NCI-H146 treated with DMSO at 0.1 percent for 48 hours (cell line): ENCODE measurements at regions not wholly inside any gene's neighbourhood (a gene's known extent, or its start where the extent isn't known, plus 50 kb on each side); places are given as distances from the start of the nearest gene placed in this dataset.
"Not testable (repeated sequence)": the region's sequence is repeated elsewhere in the genome, so short reads cannot be mapped to it uniquely, and the experiment has no call there.

Source experiments
- DNase-seq: peaks from one replicate; lab custom pipeline; 2025; ENCODE audit not compliant: unreplicated experiment; lab: John Stamatoyannopoulos, UW

DNA sequence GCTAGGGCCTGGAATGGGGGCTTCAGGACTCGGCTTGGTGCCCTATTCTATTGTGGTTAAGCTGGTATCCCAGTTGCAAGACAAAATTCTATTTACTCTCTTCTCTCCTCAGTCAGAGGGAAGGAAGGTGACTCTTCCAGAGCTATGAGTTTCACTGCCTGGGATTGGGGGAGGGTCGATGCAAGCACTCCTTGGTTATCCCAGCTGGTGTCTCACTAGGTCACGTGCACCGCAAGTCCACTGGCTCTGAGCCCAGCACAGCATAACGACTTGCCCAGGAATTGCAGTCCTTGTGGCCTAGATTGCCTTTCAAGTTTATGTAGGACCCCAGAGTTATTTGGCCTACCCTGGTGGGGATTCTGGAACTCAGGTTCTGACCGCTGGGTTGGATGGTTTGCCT is 958.8 kb downstream of the IGSF11 start:
- no peak for DNase-seq

DNA sequence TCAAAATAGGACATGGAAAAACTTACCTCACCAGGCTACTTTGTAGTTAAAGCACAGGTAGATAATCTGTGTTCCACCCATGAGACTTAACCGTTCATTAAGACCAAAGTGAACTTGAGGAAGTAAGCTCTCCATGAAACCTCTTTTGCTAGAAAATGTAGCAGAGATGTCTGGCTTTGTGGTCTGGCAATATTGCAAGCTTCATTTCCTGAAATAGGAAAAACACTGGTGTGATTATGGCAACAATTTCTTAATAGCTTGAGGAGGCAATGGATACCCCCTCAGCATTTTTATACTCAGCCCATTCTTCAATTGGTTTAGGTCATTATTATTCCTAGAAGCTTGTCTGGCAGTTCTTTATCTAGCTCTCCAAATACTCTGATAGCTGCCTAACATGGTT is 957.3 kb downstream of the IGSF11 start:
- no peak for DNase-seq

DNA sequence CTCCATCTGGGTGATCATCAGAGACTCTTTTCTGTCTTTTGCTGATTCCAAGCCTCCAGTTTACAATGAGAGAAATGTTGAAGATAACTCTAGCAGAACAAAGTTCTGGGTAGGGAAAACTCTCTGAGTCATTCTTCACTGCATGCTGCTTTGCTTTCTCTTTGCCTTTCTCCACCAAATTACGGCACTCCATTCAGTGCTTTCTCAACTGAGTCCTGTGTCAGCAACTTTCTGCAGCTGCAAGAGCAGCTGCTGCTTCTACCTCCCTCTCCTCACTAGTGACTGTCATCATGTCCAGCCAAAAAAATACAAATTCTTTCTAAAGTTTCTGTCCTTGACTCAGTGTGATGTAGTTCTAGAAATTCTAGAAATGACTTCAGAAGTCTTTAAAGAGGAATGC is 953.8 kb downstream of the IGSF11 start:
- no peak for DNase-seq

DNA sequence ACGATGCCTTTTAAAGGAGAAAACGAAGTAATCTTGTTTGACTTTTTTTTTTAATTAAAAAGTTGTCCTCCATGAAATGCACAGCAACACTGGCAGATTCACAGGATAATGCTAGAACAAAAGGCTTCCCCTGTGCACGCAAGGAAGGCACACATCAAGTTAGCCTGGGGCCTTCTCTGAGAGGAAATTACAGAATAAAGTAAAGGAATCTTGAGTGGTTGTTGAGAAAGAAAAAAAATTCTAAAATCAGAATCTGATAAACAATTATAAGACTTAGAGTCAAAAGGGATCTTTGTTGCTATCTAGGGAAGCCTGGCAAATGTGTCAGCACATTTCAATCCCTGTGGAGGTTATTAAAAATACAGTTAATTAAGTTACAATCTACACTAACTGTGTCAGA is 946.0 kb downstream of the IGSF11 start:
- no peak for DNase-seq

DNA sequence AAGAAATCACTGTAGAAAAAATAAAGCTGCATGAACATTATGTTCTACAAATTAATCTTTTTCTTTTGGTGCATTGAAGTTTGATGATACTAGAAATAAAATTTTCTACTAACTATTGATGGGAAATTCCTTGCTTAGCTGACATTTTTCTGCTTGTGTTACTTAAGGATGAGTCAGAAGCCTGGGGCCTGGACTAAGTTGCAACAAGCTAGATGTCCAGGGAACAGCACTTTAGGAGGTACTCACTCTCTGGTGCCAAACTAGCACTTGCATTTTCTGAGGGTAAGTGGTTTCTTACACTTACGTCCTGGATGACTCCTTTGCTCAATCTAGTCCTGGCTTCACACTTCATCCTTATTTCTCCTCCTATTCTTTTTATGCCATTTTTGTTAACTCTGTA is 945.1 kb downstream of the IGSF11 start:
- no peak for DNase-seq

DNA sequence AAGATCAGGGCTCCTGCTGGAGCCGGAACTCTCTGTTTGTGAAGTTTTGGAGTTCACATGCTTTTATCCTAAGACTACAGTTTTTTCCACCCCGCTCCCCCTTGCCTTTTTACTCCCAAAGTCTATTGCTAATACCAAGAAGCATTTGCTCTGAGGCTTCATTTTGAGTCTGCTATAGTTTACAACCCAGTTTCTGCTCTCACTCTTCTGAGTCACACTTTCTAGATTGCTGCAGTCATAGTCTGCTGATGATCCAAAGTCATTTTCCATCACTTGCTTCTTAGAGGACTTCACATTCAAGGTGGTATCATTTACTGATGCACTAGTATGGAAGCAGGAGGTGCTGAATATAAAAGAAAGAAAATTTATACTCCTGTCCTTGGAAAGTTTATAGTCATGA is 937.4 kb downstream of the IGSF11 start:
- DNase-seq = no peak

DNA sequence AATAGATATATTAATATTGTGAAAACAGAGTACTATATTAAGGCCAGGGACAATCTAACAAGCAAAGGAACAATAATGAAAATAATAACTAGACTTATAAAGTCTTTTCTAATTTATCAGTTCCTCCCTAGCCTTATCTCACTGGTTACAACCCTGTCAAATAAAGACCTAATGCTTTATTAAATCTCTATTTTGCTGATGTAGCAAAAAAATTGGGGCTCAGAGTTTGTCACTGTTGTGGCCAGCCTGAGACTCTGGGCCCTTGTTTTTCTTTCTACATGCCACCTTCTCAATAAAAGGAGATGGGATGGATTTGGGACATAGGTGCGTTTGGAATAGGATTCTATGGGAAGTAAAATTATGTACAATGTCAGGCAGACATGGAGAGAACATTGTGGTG is 937.0 kb downstream of the IGSF11 start:
- DNase-seq = no peak

DNA sequence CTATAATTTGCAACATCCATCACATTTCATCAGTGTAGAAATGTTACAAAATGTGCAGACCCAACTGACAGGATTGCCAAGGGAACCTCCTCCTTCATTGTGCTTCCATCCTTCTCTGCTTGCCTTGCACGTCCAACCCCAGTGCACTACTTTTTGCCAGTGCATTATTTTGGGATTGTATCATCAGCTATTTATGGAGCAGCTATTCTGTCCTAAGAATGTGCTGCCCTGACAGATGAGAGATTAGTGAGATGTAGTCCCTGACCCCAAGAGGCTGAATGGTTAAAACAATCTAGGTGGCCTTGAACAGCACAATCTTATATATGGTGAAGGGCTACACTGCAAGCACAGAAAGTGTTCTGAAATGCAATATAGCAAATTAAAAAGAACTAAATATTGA is 935.8 kb downstream of the IGSF11 start:
- DNase-seq = no peak

DNA sequence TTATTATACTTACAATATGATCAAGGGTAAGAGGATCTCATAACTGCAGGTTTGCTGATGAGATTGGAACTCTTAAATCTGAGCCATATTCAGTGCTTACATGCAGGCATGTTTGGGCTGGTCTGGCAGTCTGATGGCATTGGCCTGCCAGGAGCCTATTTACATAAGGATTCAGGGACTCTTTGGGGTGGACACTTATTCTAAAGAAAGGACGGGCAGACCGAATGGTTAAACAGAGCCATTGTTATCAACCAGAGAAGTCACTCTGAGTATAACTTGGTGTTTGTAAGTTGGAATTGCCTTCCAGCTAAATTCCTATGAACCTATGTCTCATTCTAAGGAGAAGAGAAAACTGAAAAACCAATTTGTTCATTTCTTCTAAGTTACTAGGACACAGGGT is 932.8 kb downstream of the IGSF11 start:
- no peak for DNase-seq

DNA sequence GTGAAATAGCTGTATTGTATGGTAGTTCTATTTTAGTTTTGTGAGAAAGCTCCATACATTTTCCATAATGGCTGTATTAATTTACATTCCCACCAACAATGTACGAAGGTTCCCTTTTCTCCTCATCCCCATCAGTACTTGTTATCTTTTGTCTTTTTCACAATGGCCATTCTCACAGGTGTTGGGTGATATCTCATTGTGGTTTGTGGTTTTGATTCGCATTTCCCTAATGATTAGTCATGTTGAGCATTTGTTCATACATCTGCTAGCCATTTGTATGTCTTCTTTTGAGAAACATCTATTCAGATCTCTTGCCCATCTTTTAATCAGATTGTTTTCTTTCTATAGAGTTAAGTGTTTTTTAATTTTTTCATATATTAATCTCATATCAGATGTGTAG is 931.9 kb downstream of the IGSF11 start:
- no peak for DNase-seq

DNA sequence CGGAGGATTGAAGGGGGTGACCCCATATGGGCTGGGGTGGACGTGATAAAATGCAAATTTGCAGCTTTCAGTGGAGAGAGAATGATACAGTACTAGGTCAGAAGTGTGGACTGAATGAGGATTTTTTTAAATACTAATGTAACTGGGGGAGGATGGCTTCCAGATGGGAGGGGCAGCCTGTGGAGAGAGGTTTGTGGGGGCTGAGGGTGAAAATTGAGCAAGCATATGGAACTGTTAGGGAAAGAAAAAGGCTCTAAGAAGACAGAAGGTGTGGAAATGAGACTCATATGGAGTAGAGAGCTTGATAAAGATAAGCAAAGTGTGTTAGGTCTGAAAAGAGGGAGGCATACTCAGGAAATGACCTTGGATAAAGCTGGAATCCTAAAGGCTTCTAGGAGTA is 926.4 kb downstream of the IGSF11 start:
- no peak for DNase-seq

DNA sequence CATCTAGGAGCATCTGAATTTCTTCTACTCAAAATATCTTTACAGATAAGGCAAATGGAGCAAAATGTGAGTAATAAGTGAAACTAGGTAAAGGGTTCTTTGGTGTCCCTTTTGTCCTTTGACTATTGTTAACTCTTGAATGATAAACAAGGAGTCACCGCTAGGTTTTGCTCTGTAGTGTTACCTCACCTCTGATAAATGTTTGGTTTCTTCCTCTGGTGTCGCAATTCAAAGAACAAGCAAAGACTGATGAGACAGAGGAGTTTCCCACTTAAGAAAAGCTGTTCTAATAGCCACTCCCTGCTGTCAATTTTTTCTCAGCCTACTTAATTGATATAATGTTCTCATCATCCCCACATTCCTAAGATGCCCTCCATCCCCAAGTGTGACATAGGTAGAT is 925.9 kb downstream of the IGSF11 start:
- DNase-seq = no peak

DNA sequence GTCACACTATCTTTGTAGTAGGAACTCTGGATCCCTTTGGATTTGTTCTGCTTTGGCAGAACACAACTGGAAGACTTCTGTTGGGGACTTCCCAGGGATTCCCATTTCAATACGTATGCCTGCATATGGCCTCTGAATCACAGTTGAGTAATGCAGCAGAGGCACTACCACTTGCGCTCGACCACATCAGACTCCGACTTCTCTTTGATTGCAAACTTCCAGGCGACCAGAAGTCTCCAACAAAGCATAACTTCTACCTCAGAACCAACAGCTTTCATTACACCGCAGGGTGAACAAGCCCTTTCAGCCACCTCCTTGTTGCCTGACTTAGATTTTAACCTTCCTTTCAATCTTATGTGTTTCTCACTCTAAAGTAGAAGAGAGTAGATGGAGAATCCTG is 924.4 kb downstream of the IGSF11 start:
- DNase-seq = no peak

DNA sequence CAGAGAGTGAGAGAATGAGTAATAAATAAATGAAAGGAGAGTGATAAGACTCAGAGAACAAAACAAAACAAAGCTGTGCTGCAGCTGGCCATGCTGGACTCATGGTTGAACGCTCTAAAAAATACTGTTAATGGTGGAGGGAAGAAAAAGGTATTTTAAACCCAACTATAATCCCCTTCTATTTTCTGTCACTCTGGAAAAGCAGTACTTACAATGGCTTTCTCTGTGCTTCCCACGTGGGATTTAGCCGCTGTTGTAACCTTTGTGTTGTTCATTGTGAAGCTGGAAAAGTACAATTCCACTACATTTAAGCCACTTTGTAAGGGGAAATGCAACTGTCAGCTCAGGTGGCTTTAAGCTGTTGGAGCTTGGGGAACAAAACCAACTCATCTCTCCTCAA is 917.7 kb downstream of the IGSF11 start:
- DNase-seq = no peak

DNA sequence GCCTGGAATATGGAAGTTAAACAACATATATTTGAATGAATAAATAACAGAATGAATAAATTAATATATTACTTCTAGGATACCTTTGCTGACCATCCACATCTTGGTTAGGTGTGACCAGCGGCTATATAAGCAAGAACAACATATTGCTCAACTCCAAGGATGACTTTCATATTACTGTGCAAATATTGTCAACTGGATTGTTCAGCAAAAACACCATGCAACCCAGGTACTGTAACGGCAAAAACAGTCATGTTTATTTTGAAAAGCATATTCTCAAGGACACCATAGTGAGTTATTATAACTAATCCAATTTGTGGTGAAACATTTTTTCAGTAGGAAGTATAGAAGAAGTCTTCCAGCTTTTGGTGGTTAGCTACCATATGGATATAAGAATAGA is 907.9 kb downstream of the IGSF11 start:
- no peak for DNase-seq

DNA sequence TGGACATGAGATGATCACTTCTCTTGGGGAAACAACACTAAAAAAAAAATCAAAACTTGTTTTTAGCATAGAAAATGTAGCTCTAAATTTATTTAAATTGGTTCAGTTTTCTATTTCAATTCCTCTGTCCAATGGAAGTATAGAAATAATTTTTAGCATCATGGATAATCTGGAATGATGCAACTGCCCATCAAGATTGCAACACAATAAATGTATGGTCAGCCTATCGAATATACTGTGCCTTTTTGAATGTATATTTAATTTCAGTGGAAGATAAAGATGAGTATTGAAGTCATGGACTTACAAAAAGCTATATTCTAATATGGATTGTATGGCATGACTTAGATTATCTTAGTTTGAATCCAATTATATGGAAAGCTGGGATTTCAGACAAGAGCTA is 906.7 kb downstream of the IGSF11 start:
- DNase-seq = no peak

DNA sequence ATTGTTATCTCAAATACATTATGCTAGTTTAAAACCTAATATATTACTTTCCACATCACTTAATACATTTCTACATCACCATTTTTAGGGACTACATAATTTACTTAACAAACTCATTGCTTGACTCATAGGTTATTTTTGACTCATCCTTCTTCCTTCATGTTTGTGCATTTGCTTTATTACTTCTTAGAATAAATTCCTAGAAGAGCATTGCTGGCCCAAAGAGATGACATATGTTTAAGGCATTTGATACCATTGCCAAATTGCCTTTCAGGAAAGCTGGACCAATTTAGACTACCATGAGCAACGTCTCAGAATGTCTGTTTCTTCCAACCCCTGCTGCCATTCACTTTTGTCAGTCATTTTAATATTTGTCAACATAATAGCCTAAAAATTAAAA is 905.8 kb downstream of the IGSF11 start:
- DNase-seq = no peak

DNA sequence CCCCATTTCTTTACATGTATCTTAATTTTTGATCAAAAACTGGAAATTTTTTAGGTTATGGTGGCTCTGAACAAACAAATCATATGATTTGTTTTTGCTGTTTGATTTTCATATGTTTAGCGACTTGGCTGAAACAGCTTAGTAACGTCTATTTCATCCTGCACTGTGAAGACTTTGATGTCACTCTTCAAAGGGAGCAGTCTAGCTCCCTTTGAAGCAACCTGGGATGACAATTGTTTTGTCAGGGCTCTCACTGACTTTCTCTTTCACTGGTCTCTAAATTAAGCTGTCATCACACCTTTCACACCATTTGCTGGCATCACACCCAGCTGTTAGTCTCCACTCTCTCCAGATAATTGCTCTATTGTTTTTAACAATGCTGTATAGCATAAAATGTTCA is 896.9 kb downstream of the IGSF11 start:
- no peak for DNase-seq

DNA sequence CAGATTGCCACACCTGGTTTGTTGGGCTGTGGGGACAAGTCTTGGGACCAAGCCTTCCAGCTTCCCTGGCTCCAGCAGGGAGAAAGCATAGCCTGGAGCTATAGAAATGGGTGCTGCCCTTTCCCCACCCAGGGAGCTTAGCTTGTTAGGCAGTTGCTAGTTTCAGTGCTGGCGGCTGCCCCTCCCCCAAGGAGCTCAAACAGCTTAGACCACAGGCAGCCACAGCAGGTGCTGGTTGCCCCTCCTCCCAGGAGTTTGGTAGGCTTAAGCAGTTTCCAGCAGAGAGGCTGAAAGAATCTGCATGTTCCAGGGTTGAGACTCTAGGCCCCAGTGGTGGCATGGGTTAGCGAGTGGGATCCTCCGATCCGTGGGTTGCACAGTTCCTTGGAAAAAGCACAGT is 889.7 kb downstream of the IGSF11 start:
- DNase-seq = no peak

DNA sequence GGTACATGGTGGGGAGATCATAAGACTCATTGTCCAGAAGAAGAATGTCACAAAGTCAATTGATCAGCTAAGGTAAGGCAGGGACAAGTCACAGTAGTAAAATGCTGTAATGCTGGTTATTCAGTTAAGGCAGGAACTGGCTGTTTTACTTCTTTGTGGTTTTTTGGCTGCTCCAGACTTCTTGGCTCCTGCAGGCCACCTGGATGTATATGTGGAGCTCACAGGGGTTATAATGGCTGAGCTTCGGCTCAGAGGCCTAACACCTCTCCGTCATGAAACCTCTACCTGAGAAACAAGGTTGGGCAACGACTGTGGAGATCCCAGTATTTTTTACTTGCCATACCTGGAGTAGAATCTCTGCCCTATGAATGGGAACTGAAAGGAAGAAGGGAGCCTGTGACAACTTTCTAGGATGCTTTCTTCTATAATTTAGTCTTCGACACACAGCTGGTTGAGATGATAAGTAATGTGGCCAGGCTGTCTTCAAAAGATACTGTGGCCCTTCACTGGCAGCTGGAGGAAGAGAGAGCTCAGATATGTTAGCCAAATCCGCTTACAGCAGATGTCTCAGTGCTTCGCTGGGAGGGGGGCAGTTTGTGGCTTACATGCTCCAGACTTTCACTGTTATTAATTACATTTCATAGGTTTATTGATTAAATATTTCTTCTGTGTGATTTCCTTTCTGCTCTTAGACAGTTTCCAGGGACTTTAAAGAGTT is 887.8 kb downstream of the IGSF11 start:
- no peak for DNase-seq

DNA sequence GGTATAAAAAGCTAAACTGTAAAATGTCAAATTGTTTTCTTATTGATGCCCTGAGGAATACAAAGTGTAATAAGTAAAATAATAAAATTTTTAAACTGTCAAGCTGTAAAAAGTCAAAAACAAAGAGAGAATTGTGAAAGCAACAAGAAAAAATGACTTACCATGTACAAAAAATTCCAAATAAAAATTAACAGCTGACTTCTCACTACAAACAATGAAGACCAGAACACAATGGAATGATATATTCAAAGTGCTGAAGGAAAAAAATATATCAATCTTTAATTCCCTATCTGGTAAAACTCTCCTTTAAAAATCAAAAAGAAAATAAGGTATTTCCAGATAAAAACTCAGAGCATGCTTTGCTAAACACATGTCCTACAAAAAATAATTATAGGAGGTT is 883.5 kb downstream of the IGSF11 start:
- DNase-seq = no peak

DNA sequence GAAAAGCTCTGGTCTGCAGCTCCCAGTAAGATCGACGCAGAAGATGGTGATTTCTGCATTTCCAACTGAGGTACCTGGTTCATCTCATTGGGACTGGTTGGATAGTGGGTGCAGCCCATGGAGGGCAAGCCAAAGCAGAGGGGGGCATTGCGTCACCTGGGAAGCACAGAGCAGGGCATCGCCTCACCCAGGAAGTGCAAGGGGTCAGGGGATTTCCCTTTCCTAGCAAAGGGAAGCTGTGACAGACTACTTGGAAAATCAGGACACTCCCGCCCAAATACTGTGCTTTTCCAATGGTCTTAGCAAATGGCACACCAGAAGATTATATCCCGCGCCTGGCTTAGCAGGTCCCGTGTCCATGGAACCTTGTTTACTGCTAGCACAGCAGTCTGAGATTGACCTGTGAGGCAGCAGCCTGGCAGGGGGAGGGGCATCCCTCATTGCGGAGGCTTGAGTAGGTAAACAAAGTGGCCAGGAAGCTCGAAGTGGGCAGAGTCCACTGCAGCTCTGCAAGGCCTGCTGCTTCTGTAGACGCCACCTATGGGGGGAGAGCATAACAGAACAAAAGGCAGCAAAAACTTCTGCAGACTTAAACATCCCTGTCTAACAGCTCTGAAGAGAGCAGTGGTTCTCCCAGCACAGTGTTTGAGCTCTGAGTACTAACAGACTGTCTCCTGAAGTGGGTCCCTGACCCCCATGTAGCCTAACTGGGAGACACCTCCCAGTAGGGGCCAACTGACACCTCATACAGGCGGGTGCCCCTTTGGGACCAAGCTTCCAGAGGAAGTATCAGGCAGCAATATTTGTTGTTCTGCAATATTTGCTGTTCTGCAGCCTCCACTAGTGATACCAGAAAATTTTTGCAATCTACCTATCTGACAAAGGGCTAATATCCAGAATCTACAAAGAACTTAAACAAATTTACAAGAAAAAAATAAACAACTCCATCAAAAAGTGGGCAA is 871.7 kb downstream of the IGSF11 start:
- not testable (repeated sequence) for DNase-seq
